ENCODE measurements at regions not wholly inside any gene's neighbourhood (a gene's known extent, or its start where the extent isn't known, plus 50 kb on each side); places are given as distances from the start of the nearest gene placed in this dataset.

DNA sequence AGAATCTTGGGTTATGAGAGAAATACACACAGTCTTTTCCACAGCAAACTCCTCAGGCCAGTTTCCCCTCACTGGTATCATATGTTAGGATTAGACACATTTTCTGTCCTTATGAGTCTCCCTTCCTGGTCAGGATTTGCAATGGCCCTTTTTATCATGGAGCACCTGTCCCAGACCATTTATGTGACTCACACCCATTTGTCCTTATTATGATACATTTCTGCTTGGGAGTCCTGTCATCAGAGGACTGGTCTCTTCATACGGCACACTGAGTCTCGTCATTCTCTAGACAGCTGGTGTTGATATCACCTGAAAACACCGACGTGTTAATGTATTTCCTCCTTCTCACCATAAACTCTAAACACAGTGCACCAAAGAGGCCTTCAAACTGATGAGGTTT is 105.0 kb upstream of the SYT6 start:
- Mint-ChIP-seq H3K4me3 (no peak overlapping the region), H3K36me3 (ENCODE audit: insufficient read depth in 1 of 3, low read depth in 3 of 3) (peaks cover 0 to 8% (median 6%) of the 10 kb centered on the region in 3 experiments; a peak in 2 of 7 replicates), H3K27me3 (ENCODE audit: low read depth) (peaks cover 17% of the 10 kb centered on the region), H3K27ac (no peak overlapping the region), H3K9me3 (peaks cover 10 to 16% of the 10 kb centered on the region in 2 experiments; a peak in 3 of 5 replicates), H3K4me1 (no peaks in the 10 kb centered on the region)
- H3K14ac ChIP-seq (ENCODE audit: insufficient read depth, low read length) = no peak overlapping the region
- no peak overlapping the region for H3T11ph ChIP-seq (ENCODE audit: low read length)
- H3K79me1 ChIP-seq (ENCODE audit: insufficient read depth, low read depth, low read length, poor library complexity, severe bottlenecking) = no peaks in the 10 kb centered on the region
- WGBS (ENCODE audit: extremely low coverage, insufficient read length, low lambda C conversion rate) = no CpG with 5 or more reads among the region's 4 CpGs
- no peak overlapping the region for H2BK15ac ChIP-seq (ENCODE audit: low read depth, low read length)
- no peak overlapping the region for H2BK5ac ChIP-seq (ENCODE audit: insufficient read length, low read length)
- H4K5ac ChIP-seq (ENCODE audit: insufficient read length, low read depth, low read length) = no peak overlapping the region
- no peak overlapping the region for H2BK120ac ChIP-seq (ENCODE audit: low read depth, low read length, poor library complexity, severe bottlenecking)
- H2AFZ ChIP-seq (ENCODE audit: low read length) = no peak overlapping the region
- H3K23me2 ChIP-seq (ENCODE audit: insufficient read length, low read depth, low read length, poor library complexity, severe bottlenecking) = no peaks in the 10 kb centered on the region
- H2BK12ac ChIP-seq (ENCODE audit: insufficient read length, low read depth, low read length) = no peak overlapping the region
- no peak overlapping the region for H4K91ac ChIP-seq (ENCODE audit: insufficient read length, low read depth, low read length)
- no peak overlapping the region for H3K27ac ChIP-seq (ENCODE audit: insufficient read length, low read depth, low read length)
- H3K9ac ChIP-seq (ENCODE audit: extremely low read depth, insufficient read length, low read length) = no peak overlapping the region
- H4K8ac ChIP-seq (replicated peaks; ENCODE audit: insufficient read length, low read depth, low read length) = no peak overlapping the region
- no peak overlapping the region for H3K4ac ChIP-seq (ENCODE audit: low read depth, low read length)
- no peak overlapping the region for H3K23ac ChIP-seq (ENCODE audit: insufficient read length, low read depth, low read length)
- no peak overlapping the region for H3K18ac ChIP-seq (ENCODE audit: insufficient read length, low read depth, low read length)
- H3K27me3 ChIP-seq (ENCODE audit: insufficient read depth, low read length) = no peaks in the 10 kb centered on the region
- DNase-seq = no peak
- no peaks in the 10 kb centered on the region for H3K4me1 ChIP-seq (ENCODE audit: insufficient read depth, low read length)
- no peak overlapping the region for H2AK5ac ChIP-seq (ENCODE audit: insufficient read length, low read length)
- H2BK20ac ChIP-seq (ENCODE audit: low read depth, low read length, poor library complexity, severe bottlenecking) = no peak overlapping the region
- H4K20me1 ChIP-seq (ENCODE audit: control insufficient read depth, insufficient read depth, insufficient read length) = no peaks in the 10 kb centered on the region
- no peak for TF ChIP-seq CTCF (conservative IDR thresholded peaks at IDR 0.05)
- H3K4me2 ChIP-seq (ENCODE audit: insufficient read depth, insufficient read length, low read length) = no peak overlapping the region
- H3K9me3 ChIP-seq (ENCODE audit: control insufficient read depth, low read depth, low read length) = no peaks in the 10 kb centered on the region
- H3K56ac ChIP-seq (ENCODE audit: insufficient read length, low read depth, low read length) = no peak overlapping the region
- no peaks in the 10 kb centered on the region for H3K79me2 ChIP-seq (ENCODE audit: insufficient read depth, low read length)
